ENCODE measurements at regions not wholly inside any gene's neighbourhood (a gene's known extent, or its start where the extent isn't known, plus 50 kb on each side); places are given as distances from the start of the nearest gene placed in this dataset.
"Not testable (repeated sequence)": the region's sequence is repeated elsewhere in the genome, so short reads cannot be mapped to it uniquely, and the experiment has no call there.

DNA sequence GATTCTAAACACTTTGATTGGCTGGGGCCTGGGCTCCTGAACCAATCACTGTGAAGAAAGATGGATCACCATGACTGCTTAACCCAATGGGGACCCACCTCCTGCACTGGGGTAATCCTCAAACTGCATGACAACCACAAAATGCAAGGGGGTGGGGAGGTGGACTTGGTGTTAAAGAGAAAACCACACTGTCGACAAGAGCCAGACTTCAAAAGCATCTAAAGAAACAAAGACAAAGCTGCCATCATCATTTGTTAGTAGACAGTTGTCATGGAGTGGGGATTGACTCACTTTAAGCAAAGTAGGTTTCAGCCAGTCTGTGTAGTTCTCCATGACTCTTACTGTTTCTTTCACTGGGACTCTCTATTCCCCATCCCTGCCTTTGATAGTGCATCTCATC, 433.8 kb downstream of the PLPP3 start:
- DNase-seq: no peak

DNA sequence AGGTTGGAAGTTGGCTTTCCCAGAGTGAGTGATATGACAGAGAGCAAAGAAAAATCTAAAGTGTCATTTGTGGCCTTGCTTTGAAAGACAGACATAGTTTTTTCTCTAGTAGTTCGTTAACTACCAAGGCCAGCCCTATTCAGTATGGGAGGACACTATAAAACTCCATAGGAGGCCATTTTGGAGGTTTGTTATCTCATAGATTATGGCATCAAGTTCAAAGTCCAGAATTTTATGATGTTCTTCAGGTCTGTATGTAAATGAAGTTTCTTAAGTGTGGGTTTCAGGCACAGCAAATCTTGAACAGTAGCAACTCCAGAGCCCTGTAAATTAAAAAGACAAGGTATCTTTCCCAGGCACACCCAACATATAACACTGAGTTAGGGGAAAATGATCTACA, 437.1 kb downstream of the PLPP3 start:
- no peak for DNase-seq

DNA sequence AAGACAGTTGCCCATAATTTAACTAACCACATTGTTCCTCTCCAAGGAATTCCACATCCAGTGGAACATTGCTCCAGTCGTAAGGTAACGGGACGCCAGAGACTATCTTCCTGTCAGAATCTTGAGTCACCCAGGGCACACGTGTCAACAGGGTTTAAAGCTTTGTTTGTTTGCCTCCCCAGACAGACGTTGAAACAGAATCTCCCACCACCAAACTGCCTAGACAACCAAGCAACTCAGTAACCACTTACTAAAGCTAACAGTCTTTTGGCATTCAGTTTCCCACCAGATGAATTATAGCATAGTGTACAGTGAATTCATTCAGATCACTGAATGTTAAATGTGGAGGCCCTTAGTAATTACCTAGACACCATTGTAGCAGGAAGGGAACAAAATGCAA, 439.5 kb downstream of the PLPP3 start:
- DNase-seq: no peak

DNA sequence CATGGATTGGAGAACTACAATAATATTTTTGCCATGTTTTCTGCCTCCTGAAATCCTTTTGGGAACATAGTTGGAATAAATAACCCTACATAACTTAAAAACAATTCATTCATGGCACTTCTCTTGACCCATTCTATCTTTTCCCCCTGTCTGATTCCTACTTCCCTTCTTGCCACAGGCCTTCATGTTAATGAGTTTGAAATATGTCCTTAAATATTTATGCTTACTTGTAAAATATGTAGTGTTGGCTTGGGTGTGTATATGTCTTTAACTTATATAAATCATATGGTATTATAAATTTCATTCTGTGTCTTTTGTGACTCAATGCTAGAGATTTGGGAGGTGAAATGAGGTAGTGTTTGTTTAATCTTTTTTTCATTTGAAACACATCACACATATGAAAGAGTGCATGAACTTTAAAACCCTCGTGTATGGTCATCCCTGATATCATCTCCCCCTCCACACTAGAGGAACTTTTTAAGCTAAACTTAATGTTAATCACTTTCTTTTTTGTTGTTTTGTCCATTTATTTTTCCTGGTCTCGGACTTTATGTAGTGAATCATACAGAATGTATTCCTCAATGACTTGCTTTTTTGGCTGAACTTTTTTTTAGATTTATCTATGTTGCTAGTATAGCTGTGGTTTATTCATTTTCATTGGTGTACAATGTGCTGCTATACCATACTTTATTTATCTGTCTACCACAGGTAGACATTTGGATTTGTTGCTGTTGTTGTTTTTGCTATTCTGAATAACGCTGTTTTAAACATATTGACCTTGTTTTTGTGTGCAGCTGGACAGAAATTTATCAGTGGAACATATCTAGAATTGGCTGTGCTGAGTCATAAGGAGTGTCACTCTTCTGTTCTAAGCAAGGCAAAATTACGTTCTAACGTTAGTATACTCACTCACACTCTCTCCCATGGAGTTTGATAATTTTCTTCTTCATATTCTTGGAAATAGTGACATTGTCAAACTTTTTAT, 441.6 kb downstream of the PLPP3 start:
- DNase-seq: no peak

DNA sequence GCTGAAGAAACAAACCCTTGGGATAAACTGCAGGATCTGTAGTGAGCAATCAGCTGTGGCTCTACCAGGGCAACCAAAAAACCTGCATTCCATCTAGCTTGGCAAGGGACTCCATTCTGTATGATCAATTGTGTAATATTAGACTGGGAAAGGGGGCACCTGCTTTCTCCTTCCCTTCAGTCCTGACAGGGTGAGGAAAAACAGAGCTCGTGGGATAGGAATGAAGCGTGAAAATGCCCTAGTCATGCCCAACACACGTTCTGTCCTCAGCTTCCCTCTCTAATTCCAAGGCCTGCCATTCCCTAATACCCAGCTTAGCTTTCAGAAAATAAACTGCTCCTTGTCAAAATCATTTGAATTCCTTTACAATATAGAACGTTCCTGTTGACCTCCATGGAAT, 442.3 kb downstream of the PLPP3 start:
- DNase-seq: no peak

DNA sequence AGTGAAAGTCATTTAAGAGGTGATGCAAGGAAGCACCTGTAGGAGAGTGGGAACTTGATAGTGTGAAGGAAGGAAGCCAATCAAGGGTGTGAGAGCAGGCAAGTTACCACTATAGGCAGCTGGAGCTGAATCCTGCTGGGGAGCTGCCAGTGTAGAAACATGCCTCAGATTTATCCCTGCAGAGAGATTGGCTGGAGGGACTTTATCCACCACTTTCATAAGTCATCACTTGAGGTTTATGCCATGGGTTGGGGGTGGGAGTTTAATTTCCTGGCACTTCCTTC, 443.6 kb downstream of the PLPP3 start:
- no peak for DNase-seq

DNA sequence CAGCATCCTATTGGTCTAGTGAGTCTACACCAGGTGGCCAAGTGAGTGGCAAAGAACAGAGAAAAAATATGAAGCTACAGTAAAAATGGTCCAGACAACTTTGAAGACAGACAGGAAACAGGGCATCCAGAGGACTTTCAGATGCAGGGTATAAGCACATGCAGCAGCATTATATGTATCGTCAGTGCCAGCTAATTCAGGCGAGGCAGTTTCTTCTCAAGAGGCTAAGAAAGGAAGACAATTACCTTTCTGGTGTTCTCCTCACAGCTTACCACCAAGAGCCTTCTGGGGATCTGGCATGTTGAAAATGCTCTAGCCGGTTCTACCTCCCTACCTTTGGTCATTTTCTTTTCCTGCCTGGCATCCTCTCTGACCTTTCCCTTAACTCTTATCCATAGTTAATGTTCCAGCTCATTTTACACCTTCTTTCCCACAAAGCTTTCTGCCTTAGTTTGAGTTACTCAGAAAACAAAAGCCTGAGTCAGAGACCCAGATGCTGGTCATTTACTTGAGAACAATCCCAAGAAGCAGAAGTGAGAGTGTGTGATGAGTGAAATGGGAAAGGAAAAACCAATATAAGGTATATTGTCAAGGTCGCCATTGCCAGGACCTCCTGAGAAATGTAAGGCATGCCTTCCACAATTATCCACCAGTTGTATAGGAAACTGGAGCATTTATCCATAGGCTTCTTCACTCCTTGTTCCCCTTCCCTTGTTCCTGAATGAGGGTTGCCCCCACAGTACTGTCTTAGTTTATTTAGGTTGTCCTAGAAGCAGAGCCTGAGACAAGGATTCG, 444.1 kb downstream of the PLPP3 start:
- DNase-seq: no peak

DNA sequence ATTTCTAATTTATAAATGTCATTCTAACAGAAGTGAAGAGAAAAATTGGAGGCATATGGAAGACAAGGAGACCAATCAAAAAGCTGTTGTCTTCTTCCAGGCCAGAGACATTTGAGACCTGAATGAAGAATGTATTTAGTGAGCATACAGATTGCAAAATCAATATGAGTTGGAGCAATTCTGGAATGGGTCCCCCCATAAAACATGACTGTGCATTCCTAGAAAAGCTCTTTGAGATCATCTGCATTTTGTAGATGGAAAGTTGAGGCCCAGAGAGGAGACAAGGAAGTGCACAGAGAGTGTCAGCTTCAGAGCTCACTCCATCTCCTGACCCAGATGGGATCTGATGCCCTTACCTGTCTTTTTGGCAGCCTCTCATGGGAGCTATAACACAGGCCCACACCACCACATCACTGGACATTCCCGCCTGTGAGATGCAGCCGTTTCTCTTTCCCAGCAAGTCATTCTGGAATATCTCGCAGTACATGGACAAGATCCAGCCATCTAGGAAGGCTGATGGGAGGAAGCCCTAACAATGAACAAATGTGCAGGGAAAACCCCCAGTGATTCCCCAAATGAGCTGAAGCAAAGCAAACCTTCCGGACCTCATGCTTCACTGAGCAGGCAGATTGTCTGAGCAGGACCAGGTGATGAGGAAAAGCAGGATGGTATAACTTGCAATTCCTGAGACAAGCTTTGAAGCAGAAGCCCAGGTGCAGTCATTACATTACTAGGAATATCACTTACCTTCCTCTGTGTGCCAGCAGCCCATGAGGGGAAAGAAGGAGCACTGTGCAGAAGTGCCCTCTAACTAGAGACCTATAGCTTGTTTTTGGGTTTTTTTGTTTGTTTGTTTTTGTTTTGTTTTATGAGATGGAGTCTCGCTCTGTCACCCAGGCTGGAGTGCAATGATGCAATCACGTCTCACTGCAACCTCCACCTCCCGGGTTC, 445.6 kb downstream of the PLPP3 start:
- DNase-seq: no peak

DNA sequence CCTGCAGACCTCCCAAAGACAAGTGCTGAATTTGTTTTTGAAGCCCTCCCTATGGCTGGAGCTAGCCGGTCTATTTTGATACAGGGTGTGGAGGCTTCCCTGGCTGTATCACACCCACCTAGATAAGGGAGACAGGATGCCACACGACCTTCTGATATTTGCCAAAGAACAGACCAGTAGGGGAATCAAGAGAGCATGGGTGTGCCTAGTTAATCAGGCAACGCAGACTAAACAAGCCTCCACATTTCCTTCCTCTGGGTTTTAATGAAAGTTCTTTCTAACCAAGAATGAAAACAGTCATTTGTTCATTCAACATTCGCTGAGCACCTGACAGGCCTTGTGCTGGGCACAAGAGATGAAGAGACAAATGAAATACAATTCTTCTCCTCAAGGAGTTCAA, 446.8 kb downstream of the PLPP3 start:
- DNase-seq: no peak

DNA sequence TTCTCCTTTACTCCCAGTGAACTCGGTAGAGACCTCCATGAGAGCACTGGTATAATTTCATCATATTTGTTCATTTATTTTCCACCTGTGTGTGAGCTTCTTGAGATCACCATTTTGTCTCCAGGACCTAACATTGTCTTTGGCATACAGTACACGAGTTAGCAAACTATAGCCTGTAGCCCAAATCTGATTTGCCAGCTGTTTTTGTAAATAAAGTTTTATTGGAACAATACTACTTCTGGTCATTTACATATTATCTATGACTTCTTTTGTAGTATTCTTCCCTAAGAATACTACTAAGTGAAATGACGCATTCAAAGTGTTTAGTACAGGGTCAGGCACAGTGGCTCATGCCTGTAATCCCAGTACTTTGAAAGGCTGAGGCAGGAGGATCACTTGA, 449.5 kb downstream of the PLPP3 start:
- DNase-seq: no peak

DNA sequence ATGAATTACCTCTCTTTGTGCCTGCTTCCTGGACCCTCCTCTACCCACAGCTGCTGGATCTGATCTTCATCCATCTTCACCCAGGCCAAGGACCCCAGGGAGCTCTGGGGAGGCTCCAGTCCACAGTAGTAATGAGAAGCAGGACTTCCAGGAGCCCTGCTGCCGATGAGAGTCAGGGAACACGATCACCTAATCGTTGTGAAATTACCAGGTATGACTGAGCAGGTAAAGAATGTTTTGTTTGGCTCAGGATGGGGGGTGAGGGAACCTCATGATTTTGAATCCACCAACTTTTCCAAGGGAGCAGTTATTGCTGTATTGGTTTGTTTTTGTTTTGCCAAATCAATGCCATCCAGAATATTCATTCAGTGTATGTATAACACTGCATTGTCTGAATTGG, 454.0 kb downstream of the PLPP3 start:
- DNase-seq: no peak

DNA sequence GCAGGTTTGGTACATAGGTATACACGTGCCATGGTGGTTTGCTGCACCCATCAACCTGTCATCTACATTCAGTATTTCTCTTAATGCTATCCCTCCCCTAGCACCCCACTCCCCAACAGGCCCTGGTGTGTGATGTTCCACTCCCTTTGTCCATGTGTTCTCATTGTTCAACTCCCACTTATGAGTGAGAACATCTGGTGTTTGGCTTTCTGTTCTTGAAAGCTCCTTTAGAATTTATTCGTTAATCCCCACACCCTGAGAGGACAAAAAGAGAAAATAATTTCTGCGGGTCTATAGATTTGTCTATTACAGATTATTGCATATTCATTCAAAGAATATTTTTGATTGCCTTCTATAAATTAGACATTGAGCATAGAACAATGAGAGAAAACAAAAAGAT, 455.5 kb downstream of the PLPP3 start:
- no peak for DNase-seq

DNA sequence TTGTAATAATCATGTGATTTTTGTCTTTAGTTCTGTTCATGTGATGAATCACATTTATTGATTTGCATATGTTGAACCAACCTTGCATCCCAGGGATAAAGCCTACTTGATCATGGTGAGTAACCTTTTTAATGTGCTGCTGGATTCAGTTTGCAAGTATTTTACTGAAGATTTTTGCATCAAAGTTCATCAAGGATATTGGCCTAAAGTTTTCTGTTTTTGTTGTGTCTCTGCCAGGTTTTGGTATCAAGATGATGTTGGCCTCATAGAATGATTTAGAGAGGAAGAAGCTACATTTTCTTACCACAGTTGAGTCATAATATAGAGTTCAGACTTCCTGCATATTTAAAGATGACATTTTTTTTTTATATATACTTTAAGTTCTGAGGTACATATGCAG, 455.9 kb downstream of the PLPP3 start:
- no peak for DNase-seq

DNA sequence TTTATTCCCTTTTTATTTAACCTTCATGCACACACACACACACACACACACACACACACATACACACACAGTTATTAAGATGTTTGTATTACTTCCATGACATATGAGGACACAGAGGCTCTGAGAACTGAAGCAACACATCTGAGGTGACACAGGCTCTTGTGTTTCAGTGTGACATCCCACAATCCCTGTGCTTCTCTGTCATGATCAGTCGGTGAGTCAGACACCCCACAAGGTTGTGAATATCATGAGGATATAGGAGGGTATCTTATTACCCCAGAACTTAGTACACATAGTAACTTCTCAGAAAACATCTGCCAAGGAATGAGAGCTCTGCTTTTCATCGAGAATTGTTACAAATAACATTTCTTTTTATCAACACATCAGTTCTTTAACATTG, 459.3 kb downstream of the PLPP3 start:
- no peak for DNase-seq

DNA sequence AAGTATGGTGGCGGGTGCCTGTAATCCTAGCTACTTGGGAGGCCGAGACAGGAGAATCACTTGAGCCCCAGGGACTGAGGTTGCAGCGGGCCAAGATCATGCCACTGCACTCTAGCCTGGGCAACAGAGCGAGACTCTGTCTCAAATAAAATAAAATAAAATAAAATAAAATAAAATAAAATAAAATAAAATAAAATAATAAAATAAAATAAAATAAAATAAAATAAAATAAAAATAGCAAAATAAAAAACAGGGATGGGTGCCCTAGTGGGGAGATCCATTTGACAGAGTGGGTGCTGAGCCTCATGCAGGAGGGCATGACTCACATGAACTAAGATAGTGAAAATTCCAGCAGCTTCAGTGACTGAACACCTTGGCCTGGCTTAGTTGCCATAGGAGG, 460.7 kb downstream of the PLPP3 start:
- DNase-seq: not testable (repeated sequence)

DNA sequence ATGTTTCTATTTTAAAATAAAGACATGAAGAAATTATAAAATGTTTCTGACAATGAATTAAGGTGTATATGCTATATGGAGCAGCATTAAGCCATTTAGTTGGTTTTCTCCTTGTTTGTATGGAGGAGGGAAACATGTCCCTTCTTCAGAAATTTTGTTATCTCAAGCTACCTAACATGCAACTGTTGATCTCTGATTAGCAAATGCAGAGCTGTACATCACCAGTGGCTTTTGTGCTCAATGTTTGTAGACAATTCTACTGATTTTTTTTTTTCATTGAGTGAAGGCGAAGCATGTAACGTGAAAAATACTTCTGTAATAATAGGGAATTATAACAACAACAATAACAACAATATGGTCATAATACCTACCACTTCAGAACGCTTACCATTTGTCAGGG, 463.7 kb downstream of the PLPP3 start:
- no peak for DNase-seq

DNA sequence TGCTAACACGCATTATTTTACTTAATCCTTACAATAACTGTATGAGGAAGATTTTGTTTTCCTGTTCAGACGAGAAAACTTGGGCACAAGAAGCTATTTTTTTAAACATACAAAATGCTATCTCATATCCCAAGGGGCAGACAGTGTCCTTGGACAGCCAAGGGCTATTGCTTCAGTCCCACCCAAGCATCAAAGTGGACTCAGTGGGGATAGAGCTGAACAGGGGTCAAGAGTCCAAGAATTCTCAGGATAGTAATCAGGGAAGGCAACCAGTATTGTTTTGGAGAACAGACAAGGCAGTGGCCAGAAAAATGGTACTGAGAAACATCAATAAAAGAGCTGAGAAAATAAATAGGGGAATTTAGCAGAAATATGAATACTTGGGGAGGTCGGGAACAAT, 465.7 kb downstream of the PLPP3 start:
- DNase-seq: no peak

DNA sequence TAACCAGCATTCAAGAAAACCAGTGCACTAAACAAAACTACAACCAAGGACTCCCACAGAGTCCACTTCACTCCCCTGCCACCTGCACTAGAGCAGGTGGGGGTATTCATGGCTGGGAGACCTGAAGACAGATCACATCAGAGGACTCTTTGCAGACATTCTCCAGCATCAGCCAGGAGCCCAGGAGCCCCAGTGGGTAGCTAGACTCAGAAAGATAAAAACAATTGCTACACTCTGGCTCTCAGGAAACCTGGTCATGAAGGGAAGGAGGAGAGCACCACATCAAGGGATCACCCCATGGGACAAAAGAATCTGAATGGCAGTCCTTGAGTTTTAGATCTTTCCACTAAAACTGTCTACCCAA, 472.1 kb downstream of the PLPP3 start:
- DNase-seq: no peak

DNA sequence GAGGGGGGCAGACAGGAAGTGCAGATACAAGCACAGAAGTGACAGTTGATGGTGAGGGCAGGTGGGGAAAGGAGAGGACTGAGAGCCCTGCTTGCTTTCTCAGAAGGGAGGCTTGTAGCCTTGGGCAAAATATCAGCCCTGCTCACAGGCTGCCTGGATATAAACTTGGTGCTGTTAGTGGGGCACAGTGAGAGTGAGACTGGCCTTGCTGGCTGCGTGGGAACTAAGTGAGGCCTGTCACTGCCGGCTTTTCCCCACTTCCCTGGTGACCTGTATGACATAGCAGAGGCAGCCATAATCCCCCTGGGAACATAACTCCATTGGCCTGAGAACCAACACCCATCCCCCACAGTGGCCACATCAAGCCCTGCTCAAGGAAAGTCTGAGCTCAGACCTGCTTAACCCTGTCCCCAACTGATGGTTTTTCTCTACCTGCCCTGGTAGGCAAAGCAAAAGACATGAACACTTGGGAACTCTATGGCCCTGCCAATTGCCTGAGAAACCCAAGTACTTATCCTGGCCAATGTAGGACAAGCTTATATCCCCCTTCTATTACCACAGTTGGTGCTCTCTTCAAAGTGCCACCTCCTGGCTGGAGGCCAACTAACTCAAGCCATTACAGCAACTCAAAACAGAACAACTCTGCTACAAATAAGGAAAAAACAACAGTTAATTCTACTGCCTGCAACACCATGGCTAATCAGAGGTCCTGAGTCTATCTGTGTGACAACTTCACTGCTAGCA, 472.7 kb downstream of the PLPP3 start:
- no peak for DNase-seq

DNA sequence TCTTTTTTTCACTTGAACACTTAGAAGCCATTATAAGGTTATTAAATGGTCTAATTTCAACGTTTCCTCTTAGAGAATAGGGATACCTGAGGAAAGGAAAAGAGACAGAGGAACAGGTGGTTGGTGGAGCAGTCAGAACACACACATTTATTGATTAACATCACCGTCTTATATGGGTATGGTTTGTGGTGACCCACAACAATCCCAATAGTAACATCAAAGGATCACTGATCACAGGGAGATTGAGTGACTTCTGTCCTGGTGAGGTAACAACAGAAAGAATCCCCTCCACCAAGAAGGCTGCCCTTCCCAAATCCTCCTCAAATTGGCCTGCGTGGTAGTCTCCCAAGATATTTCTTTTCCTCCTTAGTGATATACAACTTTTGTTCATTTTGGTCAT, 474.0 kb downstream of the PLPP3 start:
- no peak for DNase-seq

DNA sequence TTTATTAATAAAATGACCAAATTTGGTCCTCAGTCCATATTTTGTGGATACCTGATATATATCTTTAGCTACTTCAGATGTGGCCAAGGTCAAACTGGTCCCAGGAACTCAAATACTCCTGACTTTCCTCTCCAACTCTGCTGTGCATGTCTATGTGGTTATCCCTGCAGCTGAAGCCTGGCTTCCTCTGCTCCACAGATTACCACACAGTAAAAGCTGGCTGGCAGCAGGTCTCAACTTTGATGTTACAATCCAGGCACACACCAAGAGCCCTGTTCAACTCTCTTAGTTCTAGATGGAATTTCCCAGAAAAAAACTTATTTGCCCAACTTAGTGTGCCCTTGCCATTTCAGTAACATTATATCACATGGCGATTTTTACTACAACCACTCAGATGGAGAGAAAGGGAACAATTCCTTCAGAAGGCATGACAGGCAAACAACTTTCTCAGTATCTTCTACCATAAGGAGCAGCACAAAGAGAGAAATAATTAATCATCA, 479.5 kb downstream of the PLPP3 start:
- DNase-seq: no peak

DNA sequence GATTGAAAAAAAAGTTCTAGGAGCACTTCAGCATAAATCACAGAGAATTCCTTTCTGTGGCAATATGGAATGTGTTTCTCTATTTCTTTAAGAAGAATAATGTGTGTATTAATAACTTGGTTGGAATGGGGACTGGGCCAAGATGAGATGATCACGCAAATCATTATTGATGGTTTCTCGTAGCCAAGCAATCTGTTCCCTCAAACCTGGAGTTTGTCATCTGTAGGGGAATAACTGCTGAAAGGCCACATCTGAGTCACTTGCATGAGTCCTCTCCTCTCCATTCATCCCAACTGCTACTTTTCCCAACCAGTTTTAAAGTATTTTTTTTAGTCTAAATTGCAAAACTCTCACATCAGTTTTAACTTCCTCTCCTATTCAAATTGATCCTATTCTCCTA, 480.4 kb downstream of the PLPP3 start:
- no peak for DNase-seq
